ENCODE measurements at regions not wholly inside any gene's neighbourhood (a gene's known extent, or its start where the extent isn't known, plus 50 kb on each side); places are given as distances from the start of the nearest gene placed in this dataset.
"Not testable (repeated sequence)": the region's sequence is repeated elsewhere in the genome, so short reads cannot be mapped to it uniquely, and the experiment has no call there.

DNA sequence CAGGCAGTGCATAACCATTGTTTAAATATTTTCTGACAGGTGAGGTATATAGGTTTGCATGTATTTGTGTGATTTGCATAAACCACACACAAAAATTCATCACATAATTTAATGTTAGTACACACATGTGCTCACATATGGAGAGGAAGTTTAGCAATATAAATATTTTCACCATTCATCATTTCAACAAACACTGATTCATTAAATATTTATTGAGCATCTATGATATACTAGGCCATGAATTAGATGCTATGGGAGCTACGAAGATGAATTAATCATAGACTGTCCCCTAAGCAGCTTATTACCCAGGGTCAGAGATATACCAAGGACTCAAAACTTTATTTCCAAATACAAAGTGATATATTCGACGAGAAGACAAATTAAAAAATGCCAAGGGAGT lies 311.6 kb upstream of the PIK3C3 start:
- H2BK5ac ChIP-seq (ENCODE audit: low read length) = no peak overlapping the region
- H2BK12ac ChIP-seq (ENCODE audit: low read length) = no peak overlapping the region
- H3K18ac ChIP-seq (ENCODE audit: low read length) = no peak overlapping the region
- H3K4me2 ChIP-seq (ENCODE audit: insufficient read depth, low read length, poor library complexity, severe bottlenecking) = no peak overlapping the region
- no CpG with 5 or more reads among the region's 3 CpGs for WGBS, 2 donors (ENCODE audit: extremely low coverage in 2 of 2, insufficient read length in 2 of 2, insufficient replicate concordance in 1 of 2)
- no peak overlapping the region for H3K9ac ChIP-seq (ENCODE audit: low read depth, low read length, poor library complexity)
- no peak overlapping the region for H2BK15ac ChIP-seq (ENCODE audit: low read length)
- no peak overlapping the region for H2AFZ ChIP-seq (ENCODE audit: low read length)
- H3K4me1 ChIP-seq (ENCODE audit: control insufficient read depth in 2 of 2, insufficient read depth in 1 of 2, low read depth in 1 of 2, low read length in 2 of 2) = no peaks in the 10 kb centered on the region
- H2BK120ac ChIP-seq (ENCODE audit: low read depth, low read length) = no peak overlapping the region
- no peak overlapping the region for H4K8ac ChIP-seq (ENCODE audit: low read depth, low read length)
- H3K36me3 ChIP-seq (replicated peaks in 1 of 2; ENCODE audit: control insufficient read depth in 2 of 2, insufficient read depth in 2 of 2, low read length in 2 of 2) = no peaks in the 10 kb centered on the region
- no peak overlapping the region for H3K23ac ChIP-seq (ENCODE audit: low read depth, low read length, poor library complexity)
- H4K91ac ChIP-seq (ENCODE audit: low read depth, low read length, poor library complexity) = no peak overlapping the region
- no peaks in the 10 kb centered on the region for H3K9me3 ChIP-seq (replicated peaks in 1 of 2; ENCODE audit: control insufficient read depth in 2 of 2, insufficient read depth in 1 of 2, low read depth in 1 of 2, low read length in 2 of 2)
- no peaks in the 10 kb centered on the region for H3K27me3 ChIP-seq (ENCODE audit: control insufficient read depth in 3 of 3, insufficient read depth in 3 of 3, low read depth in 1 of 3, low read length in 3 of 3)
- no peak for DNase-seq (ENCODE audit: low spot score)
- H3K27ac ChIP-seq (replicated peaks; ENCODE audit: low read length) = no peak overlapping the region
- H3K79me1 ChIP-seq (ENCODE audit: low read depth, low read length) = no peaks in the 10 kb centered on the region
- no peak overlapping the region for H2AK5ac ChIP-seq (ENCODE audit: low read depth, low read length)
- H3K14ac ChIP-seq (ENCODE audit: low read length) = no peak overlapping the region
- H3K4me3 ChIP-seq (ENCODE audit: low read length in 2 of 2) = no peak overlapping the region
- H3K4ac ChIP-seq (ENCODE audit: low read length) = no peak overlapping the region

DNA sequence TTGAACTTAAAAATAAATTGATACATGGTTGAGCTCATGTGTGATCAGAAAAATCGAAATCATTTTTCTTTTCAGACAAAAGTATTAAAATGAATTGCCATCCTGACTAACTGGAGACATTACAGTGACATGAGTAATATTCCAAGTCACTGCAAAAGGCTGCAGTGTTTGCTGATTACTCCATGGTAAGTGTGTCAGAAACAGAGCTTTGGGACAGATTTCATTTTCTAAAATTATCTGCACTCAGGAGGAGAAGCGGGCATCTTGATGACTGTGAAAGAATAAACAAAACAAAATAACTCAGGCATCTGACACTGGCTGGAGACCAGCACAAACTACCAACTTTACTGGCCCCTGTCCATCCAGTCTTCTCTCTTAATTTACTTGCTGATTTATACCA lies 312.3 kb upstream of the PIK3C3 start:
- no CpG with 5 or more reads among the region's 2 CpGs for WGBS, 2 donors (ENCODE audit: extremely low coverage in 2 of 2, insufficient read length in 2 of 2, insufficient replicate concordance in 1 of 2)
- Histone ChIP-seq H3K4me3 (ENCODE audit: low read length in 2 of 2) (no peak overlapping the region), H3K27ac (replicated peaks; ENCODE audit: low read length) (no peak overlapping the region), H3K9ac (ENCODE audit: low read depth, low read length, poor library complexity) (no peak overlapping the region), H3K9me3 (replicated peaks in 1 of 2; ENCODE audit: control insufficient read depth in 2 of 2, insufficient read depth in 1 of 2, low read depth in 1 of 2, low read length in 2 of 2) (no peaks in the 10 kb centered on the region), H4K8ac (ENCODE audit: low read depth, low read length) (no peak overlapping the region), H3K4me1 (ENCODE audit: control insufficient read depth in 2 of 2, insufficient read depth in 1 of 2, low read depth in 1 of 2, low read length in 2 of 2) (no peaks in the 10 kb centered on the region), H2AK5ac (ENCODE audit: low read depth, low read length) (no peak overlapping the region), H3K36me3 (replicated peaks in 1 of 2; ENCODE audit: control insufficient read depth in 2 of 2, insufficient read depth in 2 of 2, low read length in 2 of 2) (no peaks in the 10 kb centered on the region), H2AFZ (ENCODE audit: low read length) (no peak overlapping the region), H3K79me1 (ENCODE audit: low read depth, low read length) (no peaks in the 10 kb centered on the region), H2BK12ac (ENCODE audit: low read length) (no peak overlapping the region), H3K23ac (ENCODE audit: low read depth, low read length, poor library complexity) (no peak overlapping the region), H3K14ac (ENCODE audit: low read length) (no peak overlapping the region), H4K91ac (ENCODE audit: low read depth, low read length, poor library complexity) (no peak overlapping the region), H2BK5ac (ENCODE audit: low read length) (no peak overlapping the region), H3K4ac (ENCODE audit: low read length) (no peak overlapping the region), H3K4me2 (ENCODE audit: insufficient read depth, low read length, poor library complexity, severe bottlenecking) (no peak overlapping the region), H3K18ac (ENCODE audit: low read length) (no peak overlapping the region), H2BK15ac (ENCODE audit: low read length) (no peak overlapping the region), H3K27me3 (ENCODE audit: control insufficient read depth in 3 of 3, insufficient read depth in 3 of 3, low read depth in 1 of 3, low read length in 3 of 3) (no peaks in the 10 kb centered on the region), H2BK120ac (ENCODE audit: low read depth, low read length) (no peak overlapping the region)
- DNase-seq (ENCODE audit: low spot score) = no peak

DNA sequence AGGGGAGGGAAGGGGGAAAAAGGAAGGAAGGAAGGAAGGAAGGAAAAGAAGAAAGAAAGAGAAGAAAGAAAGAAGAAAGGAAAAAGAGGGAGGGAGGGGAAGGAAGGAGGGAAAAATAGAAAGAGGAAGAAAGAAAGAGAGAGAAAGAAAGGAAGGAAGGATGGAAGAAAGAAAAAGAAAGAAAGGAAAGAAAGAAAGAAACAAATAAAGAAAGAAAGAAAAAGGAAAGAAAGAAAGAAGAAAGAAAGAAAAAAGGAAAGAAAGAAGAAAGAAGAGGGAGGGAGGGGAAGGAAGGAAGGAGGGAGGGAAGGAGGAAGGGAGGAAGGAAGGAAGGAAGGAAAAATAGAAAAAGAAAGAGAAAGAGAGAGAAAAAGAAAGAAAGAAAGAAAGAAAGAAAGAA lies 315.8 kb upstream of the PIK3C3 start:
- Histone ChIP-seq H2BK15ac (ENCODE audit: low read length) (no peak overlapping the region), H3K9ac (ENCODE audit: low read depth, low read length, poor library complexity) (no peak overlapping the region), H3K27ac (replicated peaks; ENCODE audit: low read length) (no peak overlapping the region), H3K4me2 (ENCODE audit: insufficient read depth, low read length, poor library complexity, severe bottlenecking) (no peak overlapping the region), H3K4me3 (ENCODE audit: low read length in 2 of 2) (no peak overlapping the region), H2AFZ (ENCODE audit: low read length) (no peak overlapping the region), H3K14ac (ENCODE audit: low read length) (no peak overlapping the region), H3K79me1 (ENCODE audit: low read depth, low read length) (no peaks in the 10 kb centered on the region), H2AK5ac (ENCODE audit: low read depth, low read length) (no peak overlapping the region), H2BK5ac (ENCODE audit: low read length) (no peak overlapping the region), H3K23ac (ENCODE audit: low read depth, low read length, poor library complexity) (no peak overlapping the region), H3K18ac (ENCODE audit: low read length) (no peak overlapping the region), H3K4ac (ENCODE audit: low read length) (no peak overlapping the region), H4K91ac (ENCODE audit: low read depth, low read length, poor library complexity) (no peak overlapping the region), H3K4me1 (ENCODE audit: control insufficient read depth in 2 of 2, insufficient read depth in 1 of 2, low read depth in 1 of 2, low read length in 2 of 2) (no peaks in the 10 kb centered on the region), H3K9me3 (replicated peaks in 1 of 2; ENCODE audit: control insufficient read depth in 2 of 2, insufficient read depth in 1 of 2, low read depth in 1 of 2, low read length in 2 of 2) (no peaks in the 10 kb centered on the region), H3K27me3 (ENCODE audit: control insufficient read depth in 3 of 3, insufficient read depth in 3 of 3, low read depth in 1 of 3, low read length in 3 of 3) (no peaks in the 10 kb centered on the region), H2BK12ac (ENCODE audit: low read length) (no peak overlapping the region), H3K36me3 (replicated peaks in 1 of 2; ENCODE audit: control insufficient read depth in 2 of 2, insufficient read depth in 2 of 2, low read length in 2 of 2) (no peaks in the 10 kb centered on the region), H4K8ac (ENCODE audit: low read depth, low read length) (no peak overlapping the region), H2BK120ac (ENCODE audit: low read depth, low read length) (no peak overlapping the region)
- DNase-seq (ENCODE audit: low spot score) = no peak

DNA sequence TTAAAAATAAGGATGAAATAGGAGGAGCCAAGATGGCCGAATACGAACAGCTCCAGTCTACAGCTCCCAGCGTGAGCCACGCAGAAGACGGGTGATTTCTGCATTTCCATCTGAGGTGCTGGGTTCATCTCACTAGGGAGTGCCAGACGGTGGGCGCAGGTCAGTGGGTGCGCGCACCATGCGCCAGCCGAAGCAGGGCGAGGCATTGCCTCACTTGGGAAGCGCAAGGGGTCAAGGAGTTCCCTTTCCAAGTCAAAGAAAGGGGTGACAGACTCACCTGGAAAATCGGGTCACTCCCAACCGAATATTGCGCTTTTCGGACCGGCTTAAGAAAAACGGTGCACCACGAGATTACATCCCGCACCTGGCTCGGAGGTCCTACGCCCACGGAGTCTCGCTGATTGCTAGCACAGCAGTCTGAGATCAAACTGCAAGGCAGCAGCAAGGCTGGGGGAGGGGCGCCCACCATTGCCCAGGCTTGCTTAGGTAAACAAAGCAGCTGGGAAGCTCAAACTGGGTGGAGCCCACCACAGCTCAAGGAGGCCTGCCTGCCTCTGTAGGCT lies 323.2 kb upstream of the PIK3C3 start:
- H3K4ac ChIP-seq (ENCODE audit: low read length); DNase-seq (ENCODE audit: low spot score); H2BK5ac ChIP-seq (ENCODE audit: low read length); H4K8ac ChIP-seq (ENCODE audit: low read depth, low read length); H3K27me3 ChIP-seq (ENCODE audit: control insufficient read depth in 3 of 3, insufficient read depth in 3 of 3, low read depth in 1 of 3, low read length in 3 of 3); H2BK12ac ChIP-seq (ENCODE audit: low read length); H3K23ac ChIP-seq (ENCODE audit: low read depth, low read length, poor library complexity); H3K27ac ChIP-seq (replicated peaks; ENCODE audit: low read length); H3K9me3 ChIP-seq (replicated peaks in 1 of 2; ENCODE audit: control insufficient read depth in 2 of 2, insufficient read depth in 1 of 2, low read depth in 1 of 2, low read length in 2 of 2); H4K91ac ChIP-seq (ENCODE audit: low read depth, low read length, poor library complexity); H3K4me1 ChIP-seq (ENCODE audit: control insufficient read depth in 2 of 2, insufficient read depth in 1 of 2, low read depth in 1 of 2, low read length in 2 of 2); H2BK120ac ChIP-seq (ENCODE audit: low read depth, low read length); H3K79me1 ChIP-seq (ENCODE audit: low read depth, low read length); H3K14ac ChIP-seq (ENCODE audit: low read length); H2AK5ac ChIP-seq (ENCODE audit: low read depth, low read length); H3K36me3 ChIP-seq (replicated peaks in 1 of 2; ENCODE audit: control insufficient read depth in 2 of 2, insufficient read depth in 2 of 2, low read length in 2 of 2); H2BK15ac ChIP-seq (ENCODE audit: low read length): not testable (repeated sequence)
- Histone ChIP-seq H2AFZ (ENCODE audit: low read length) (peak overlapping the region; percentile 84), H3K18ac (ENCODE audit: low read length) (peak overlapping the region; percentile 2), H3K4me3 (ENCODE audit: low read length in 2 of 2) (peak overlapping the region; percentile 46 to 77), H3K4me2 (ENCODE audit: insufficient read depth, low read length, poor library complexity, severe bottlenecking) (peak overlapping the region; percentile 21), H3K9ac (ENCODE audit: low read depth, low read length, poor library complexity) (peak overlapping the region; percentile 81)
- WGBS, 2 donors (ENCODE audit: extremely low coverage in 2 of 2, insufficient read length in 2 of 2, insufficient replicate concordance in 1 of 2) = no CpG with 5 or more reads among the region's 26 CpGs

Measured in neuronal stem cell (in vitro differentiated cells).